ENCODE measurements at regions not wholly inside any gene's neighbourhood (a gene's known extent, or its start where the extent isn't known, plus 50 kb on each side); places are given as distances from the start of the nearest gene placed in this dataset.

- TF ChIP-seq ZNF558 (CRISPR knock-in tag; IDR thresholded peaks at IDR 0.05; ENCODE audit: borderline replicate concordance) = no peak
- peak; percentile 74 for TF ChIP-seq CEBPB (IDR thresholded peaks at IDR 0.05; ENCODE audit: borderline replicate concordance, low read depth, low read length)
- POLR2A ChIA-PET = no interaction called here
- Histone ChIP-seq H4K20me1 (ENCODE audit: insufficient read depth, low read length) (no peaks in the 10 kb centered on the region), H3K36me3 (replicated peaks in 1 of 2; ENCODE audit: control insufficient read depth in 1 of 2, insufficient read depth in 2 of 2, low read length in 2 of 2) (no peaks in the 10 kb centered on the region), H3K27me3 (ENCODE audit: control insufficient read depth in 1 of 2, insufficient read depth in 2 of 2, low read length in 2 of 2) (no peaks in the 10 kb centered on the region), H3K9ac (ENCODE audit: insufficient read depth, low read depth, low read length) (no peak overlapping the region), H3K79me2 (ENCODE audit: insufficient read depth, low read length) (no peaks in the 10 kb centered on the region), H2AFZ (ENCODE audit: low read length) (no peak overlapping the region), H3K27ac (ENCODE audit: extremely low read length, insufficient read depth, low read length) (no peak overlapping the region), H3K9me3 (ENCODE audit: low read length) (0 out of 2 replicates have a peak, but pooled peaks cover 8% of the 10 kb centered on the region), H3K4me1 (ENCODE audit: insufficient read depth, low read length) (no peaks in the 10 kb centered on the region), H3K4me3 (replicated peaks in 1 of 3; ENCODE audit: insufficient read depth in 1 of 3, low read depth in 2 of 3, low read length in 3 of 3) (no peak overlapping the region), H3K4me2 (ENCODE audit: low read depth, low read length) (no peak overlapping the region)
- ATAC-seq (no peak), FAIRE-seq (no peak), DNase-seq (ENCODE audit: low spot score) (no peak)
- CTCF ChIA-PET (ENCODE audit: low intra/inter-chr PET ratio, low total read pairs) = no interaction called here
- no TSS peak for BruUV-seq (replicated peaks)
- in situ Hi-C loops (cut with HindIII; ENCODE audit: extremely low pct_ligation_motif_present, low pct_unique_long_range_greater_than_20kb) (no loop called here), intact Hi-C loops (cut with micrococcal nuclease; ENCODE audit: unreplicated experiment) (no loop called here)
- WGBS (ENCODE audit: low lambda C conversion rate) = 6% methylated on average over 2 of the region's 2 CpGs
Measured at GRCh38 chr6:49027644-49028043, 435.4 kb downstream of the MMUT start.

- Histone ChIP-seq H3K4me3 (replicated peaks in 1 of 3; ENCODE audit: insufficient read depth in 1 of 3, low read depth in 2 of 3, low read length in 3 of 3) (no peak overlapping the region), H3K27ac (ENCODE audit: extremely low read length, insufficient read depth, low read length) (no peak overlapping the region), H4K20me1 (ENCODE audit: insufficient read depth, low read length) (no peaks in the 10 kb centered on the region), H3K4me1 (ENCODE audit: insufficient read depth, low read length) (no peaks in the 10 kb centered on the region), H3K79me2 (ENCODE audit: insufficient read depth, low read length) (no peaks in the 10 kb centered on the region), H3K9me3 (ENCODE audit: low read length) (0 out of 2 replicates have a peak, but pooled peaks cover 8% of the 10 kb centered on the region), H3K4me2 (ENCODE audit: low read depth, low read length) (no peak overlapping the region), H3K36me3 (replicated peaks in 1 of 2; ENCODE audit: control insufficient read depth in 1 of 2, insufficient read depth in 2 of 2, low read length in 2 of 2) (no peaks in the 10 kb centered on the region), H3K27me3 (ENCODE audit: control insufficient read depth in 1 of 2, insufficient read depth in 2 of 2, low read length in 2 of 2) (no peaks in the 10 kb centered on the region), H2AFZ (ENCODE audit: low read length) (no peak overlapping the region), H3K9ac (ENCODE audit: insufficient read depth, low read depth, low read length) (no peak overlapping the region)
- in situ Hi-C loops (cut with HindIII; ENCODE audit: extremely low pct_ligation_motif_present, low pct_unique_long_range_greater_than_20kb) = no loop called here
- WGBS (ENCODE audit: low lambda C conversion rate) = 4% methylated on average over 2 of the region's 2 CpGs
- intact Hi-C loops (cut with micrococcal nuclease; ENCODE audit: unreplicated experiment) = no loop called here
- no TSS peak for BruUV-seq (replicated peaks)
- POLR2A ChIA-PET = no interaction called here
- no peak for ATAC-seq
- DNase-seq (ENCODE audit: low spot score) = no peak
- FAIRE-seq = no peak
- CTCF ChIA-PET (ENCODE audit: low intra/inter-chr PET ratio, low total read pairs) = no interaction called here
- TF ChIP-seq RORA (CRISPR knock-in tag; IDR thresholded peaks at IDR 0.05) (no peak), MIXL1 (CRISPR knock-in tag; IDR thresholded peaks at IDR 0.05) (no peak), ELF1 (CRISPR knock-in tag; IDR thresholded peaks at IDR 0.05) (no peak), ZNF101 (CRISPR knock-in tag; IDR thresholded peaks at IDR 0.05; ENCODE audit: borderline replicate concordance, low read depth) (no peak), TBX2 (CRISPR knock-in tag; IDR thresholded peaks at IDR 0.05; ENCODE audit: borderline replicate concordance) (no peak), NRL (CRISPR knock-in tag; IDR thresholded peaks at IDR 0.05; ENCODE audit: borderline replicate concordance) (no peak), ZFP91 (CRISPR knock-in tag; IDR thresholded peaks at IDR 0.05; ENCODE audit: borderline replicate concordance) (no peak), KDM3A (CRISPR knock-in tag; IDR thresholded peaks at IDR 0.05; ENCODE audit: low read depth) (no peak), ZSCAN30 (CRISPR knock-in tag; IDR thresholded peaks at IDR 0.05) (no peak), KLF15 (CRISPR knock-in tag; IDR thresholded peaks at IDR 0.05; ENCODE audit: borderline replicate concordance) (no peak), ZBTB7B (CRISPR knock-in tag; IDR thresholded peaks at IDR 0.05) (no peak), NFRKB (IDR thresholded peaks at IDR 0.05) (no peak), PLSCR1 (CRISPR knock-in tag; IDR thresholded peaks at IDR 0.05; ENCODE audit: borderline replicate concordance) (no peak), PHB2 (IDR thresholded peaks at IDR 0.05; ENCODE audit: partially characterized antibody) (no peak), SMARCC2 (IDR thresholded peaks at IDR 0.05) (no peak)
Measured at GRCh38 chr6:49025273-49026240, 437.5 kb downstream of the MMUT start.
